ENCODE measurements at regions not wholly inside any gene's neighbourhood (a gene's known extent, or its start where the extent isn't known, plus 50 kb on each side); places are given as distances from the start of the nearest gene placed in this dataset.

DNA sequence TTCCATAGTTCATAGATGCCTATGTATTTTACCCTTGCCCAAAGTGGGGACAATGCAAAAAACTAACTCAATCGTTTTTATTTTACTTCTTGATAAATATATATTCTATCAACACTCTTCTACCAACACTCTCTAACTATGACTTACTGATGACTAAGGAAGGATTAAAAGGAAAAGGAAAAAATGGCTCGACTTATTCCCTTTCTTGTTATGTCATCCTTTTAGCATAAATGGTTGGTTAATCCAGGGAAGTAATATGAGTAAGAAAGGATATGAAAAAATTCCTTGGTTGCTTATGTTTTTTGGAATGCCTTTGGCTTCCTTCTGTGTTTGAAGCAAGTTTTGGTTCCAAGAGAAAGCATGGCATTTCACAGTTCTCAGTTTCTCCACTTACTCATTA, 1087.1 kb downstream of the C4orf33 start:
- no peak for DNase-seq (ENCODE audit: low spot score)

DNA sequence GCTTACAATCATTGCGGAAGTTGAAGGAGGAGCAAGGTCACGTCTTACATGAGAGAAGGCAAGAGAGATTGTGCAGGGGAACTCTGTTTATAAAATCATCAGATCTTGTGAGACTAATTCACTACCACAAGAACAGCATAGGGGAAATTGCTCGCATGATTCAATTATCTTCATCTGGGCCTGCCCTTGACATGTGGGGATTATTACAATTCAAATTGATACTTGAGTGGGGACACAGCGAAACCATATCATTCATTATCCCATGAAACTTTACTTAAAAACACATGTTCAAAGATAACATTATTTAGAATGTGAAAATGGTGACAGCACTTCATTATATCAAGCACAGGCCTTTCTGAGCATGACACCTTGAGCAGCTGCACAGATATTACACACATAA, 1087.8 kb downstream of the C4orf33 start:
- DNase-seq (ENCODE audit: low spot score), result no peak

DNA sequence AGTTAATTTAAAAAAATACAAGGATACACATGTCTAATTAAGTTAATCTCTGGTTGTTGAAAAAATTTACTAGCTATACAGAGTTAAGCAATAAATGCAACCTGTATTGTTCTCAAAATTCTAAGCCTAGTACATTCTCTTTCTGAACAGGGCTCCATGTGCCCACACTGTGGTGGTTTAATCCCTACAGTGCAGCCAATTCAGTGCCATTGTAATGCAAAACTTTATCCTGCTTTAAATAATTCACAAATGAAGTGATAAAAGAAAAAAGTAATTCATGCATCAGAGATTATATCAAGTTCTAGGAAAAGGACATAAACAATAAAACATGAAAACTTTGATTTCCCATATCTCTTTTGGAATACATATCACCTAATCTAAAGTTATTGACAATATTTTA, 1089.2 kb downstream of the C4orf33 start:
- no peak for DNase-seq (ENCODE audit: low spot score)

DNA sequence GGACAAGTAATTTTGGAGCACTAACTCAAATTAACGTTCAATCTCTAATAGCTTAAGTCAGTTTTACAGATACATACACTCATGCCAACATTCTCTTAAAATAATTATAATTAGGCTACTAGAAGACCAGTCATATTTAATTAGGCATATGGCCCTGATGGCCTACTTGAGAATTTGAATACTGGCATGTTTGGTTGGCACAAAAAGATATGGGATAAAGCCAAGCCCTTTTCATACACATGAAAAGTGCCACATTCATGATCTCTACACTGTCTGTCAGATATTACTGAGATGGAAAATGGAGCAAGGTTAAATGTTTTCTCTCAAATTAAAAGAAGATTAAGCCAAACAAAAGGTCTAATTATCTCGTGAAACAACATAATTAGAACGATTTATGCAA, 1091.0 kb downstream of the C4orf33 start:
- no peak for DNase-seq (ENCODE audit: low spot score)

DNA sequence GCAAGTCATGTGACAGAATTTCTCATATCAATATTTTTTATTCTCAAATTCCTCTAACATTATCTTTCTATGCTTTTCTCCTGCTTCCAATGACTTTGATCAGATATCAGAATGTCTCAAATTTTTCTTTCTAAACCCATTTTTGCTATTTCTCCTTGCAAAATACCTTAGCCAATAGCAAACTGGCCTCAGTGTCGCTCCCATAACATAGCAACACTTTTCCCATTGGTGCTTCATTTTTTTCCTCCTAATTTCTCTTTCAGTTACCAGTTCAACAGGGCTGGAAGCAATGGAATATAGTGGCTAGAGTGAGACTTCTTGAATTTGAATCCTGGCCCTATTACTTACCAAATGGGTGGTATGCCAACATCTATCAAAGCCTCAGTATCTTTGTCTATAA, 1091.6 kb downstream of the C4orf33 start:
- DNase-seq (ENCODE audit: low spot score), result no peak

DNA sequence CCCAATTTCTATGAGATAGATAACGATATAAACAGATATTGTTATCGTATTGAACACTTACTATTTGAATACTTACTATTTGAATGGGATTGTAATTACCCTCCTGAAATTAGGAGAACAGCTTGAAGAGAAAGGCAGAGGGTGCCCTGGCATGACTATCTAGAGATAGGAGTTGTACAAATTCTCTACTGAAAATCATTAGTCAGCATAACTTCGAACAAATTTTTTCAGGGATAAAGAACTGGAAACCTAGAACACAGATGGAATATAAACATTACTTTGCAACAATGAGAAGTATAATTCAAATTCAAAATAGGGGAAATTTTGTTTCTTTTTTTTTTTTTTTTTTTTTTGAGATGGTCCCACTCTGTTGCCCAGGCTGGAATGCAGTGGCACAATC, 1096.8 kb downstream of the C4orf33 start:
- DNase-seq (ENCODE audit: low spot score), result no peak

DNA sequence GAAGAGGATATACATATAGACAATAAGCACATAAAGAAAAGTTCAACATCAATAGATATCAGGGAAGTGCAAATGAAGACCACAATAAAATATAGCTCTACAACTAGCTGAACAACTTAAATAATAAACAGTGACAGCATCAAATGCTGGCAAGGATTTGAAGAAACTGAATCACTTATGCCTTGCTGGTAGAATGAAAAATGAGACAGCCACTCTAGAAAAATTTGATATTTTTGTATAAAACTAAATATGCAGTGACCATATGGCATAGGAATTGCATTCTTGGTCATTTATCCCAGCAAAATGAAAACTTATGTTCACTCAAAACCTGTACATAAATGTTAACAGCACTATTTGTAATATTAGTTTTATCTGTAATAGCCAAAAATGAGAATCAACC, 1102.0 kb downstream of the C4orf33 start:
- DNase-seq (ENCODE audit: low spot score), result no peak

DNA sequence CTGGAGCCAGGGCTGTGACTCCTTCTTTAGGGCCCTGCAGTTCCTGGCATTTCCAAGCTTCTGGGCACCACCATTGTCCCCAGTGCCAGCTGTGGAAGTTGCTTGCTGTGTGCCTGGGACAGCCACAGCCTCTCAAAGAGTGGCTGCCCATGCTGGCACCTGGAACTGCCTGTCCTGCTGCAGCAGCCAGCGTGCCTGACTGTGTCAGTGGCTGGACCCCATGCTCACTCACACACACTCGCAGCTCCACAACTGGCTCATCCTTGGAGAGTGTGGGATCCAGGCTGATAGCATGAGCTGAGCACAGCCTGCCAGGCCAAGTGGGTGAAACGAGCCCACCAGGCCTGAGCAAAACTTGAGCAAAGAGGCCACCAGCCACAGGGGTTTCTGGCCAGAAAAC, 1107.6 kb downstream of the C4orf33 start:
- DNase-seq (ENCODE audit: low spot score), result no peak

DNA sequence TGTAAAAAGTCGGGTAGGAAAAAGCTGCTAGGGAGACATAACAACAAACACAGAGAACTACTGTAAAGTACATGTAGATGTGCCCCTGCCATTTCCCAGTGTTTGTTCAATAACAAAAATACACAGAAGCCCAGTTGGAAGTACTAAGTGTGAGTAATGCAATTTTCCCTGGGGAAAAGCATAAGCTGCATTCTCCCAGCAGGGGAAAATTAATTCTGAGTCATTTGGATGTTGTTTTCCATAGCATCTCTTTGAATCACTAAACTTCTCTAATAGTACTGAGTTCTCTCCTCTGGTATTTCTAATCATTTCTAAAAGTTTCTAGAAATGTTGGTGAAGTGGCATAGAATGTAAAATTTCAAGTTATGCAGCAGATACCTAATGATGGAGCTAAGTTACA, 1114.9 kb downstream of the C4orf33 start:
- no peak for DNase-seq (ENCODE audit: low spot score)

DNA sequence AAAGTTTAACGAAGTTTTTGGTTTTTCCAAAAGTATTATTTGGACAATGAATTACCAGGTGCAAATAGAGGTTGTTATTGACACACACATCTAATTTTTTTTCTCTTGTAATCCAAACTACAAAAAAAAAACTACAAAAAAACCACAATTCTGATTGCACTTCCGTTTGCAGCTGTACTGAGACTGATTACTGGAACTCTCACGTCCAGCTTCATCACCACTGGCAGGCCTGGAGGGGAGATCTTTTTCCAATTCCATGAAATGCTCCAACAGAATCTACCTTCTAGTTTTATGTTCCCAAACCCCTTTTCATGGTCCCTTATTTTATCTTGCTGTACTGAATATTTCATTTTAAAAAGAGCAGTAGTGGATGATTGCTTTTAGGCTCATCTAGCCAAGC, 1118.3 kb downstream of the C4orf33 start:
- no peak for DNase-seq (ENCODE audit: low spot score)

DNA sequence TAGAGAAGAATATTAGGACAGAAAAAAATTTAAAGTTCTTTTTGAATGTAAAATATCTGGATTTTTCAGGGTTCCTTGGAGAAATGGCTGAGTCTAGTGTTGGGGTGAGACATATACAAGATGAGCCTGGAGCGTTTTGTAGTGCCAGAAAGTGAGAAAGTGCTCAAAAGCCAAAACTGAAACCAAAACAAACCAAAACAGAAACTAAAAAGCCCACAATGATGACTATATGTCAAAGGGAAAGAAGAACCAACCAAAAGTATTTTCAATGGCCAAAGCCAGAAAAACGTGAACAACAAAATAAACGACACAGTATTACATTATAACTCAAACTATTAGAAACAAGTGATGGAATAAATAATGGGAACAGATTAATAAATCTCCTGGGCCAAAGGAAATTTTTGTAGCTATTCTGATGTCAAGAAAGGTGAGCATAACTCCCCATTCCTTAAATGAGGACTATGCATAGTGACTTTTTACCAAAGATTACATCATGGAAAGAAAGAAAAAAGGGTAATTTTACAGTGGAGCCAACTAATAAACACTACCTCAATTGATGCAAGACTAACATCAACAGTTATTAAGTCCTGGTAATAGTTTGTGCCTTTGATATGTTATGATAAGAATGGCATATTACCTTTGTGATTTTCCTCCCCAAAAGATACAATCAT, 1137.6 kb downstream of the C4orf33 start:
- DNase-seq (ENCODE audit: low spot score), result no peak

DNA sequence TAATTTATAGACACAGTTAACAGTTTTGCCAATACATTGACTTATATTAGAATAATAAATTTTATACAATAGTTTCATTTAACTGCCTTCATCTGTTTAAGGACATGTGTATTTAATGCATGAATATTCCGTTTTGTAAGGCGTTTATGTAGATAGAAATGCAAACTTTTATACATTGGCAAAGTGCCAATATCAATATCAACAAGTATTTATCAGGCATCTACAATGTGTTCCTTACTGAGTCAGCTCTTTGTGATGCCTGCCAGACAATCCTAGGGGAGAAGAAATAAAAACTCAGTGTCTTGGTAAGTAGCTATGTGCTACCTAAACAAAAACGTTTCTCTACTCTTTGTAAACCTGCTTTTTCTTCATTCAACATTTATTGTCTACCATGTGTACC, 1142.2 kb downstream of the C4orf33 start:
- no peak for DNase-seq (ENCODE audit: low spot score)

DNA sequence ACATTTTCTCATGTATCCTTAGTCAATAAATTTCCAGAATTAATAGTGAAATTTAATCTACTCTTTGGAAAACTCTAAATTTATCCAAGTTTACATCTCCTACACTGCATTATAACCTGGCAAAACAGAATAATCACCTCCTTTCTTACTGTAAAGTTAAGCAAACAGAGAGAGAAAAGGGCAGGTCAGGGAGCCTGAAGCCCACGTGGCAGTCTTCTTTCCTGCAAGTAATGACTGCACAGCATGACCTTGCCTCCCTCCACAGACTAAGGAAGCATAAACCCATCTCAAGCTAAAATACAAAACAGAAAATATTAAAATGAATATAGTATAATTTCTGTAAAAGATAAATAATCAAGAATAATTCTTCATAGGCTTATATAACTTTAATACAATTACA, 1153.0 kb downstream of the C4orf33 start:
- DNase-seq (ENCODE audit: low spot score), result no peak

DNA sequence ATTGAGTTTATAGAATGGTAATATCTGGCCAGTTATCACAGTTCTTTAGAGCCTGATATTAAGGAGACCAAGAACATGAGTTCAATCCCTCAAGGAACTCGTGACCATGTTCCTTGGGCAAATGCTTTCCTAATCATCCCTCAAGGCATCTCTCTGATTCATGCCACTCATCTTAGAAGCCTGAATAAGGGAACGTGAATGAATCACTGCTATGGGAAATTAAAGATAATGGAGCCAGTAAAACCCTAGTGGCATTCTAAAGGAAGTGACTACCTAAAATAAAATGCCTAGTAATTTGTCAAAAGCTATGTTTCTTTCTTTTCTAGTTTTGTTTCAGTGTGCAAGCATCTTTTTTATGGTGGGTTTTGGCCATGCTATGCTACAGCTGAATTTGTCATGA, 1161.3 kb downstream of the C4orf33 start:
- DNase-seq (ENCODE audit: low spot score), result no peak

DNA sequence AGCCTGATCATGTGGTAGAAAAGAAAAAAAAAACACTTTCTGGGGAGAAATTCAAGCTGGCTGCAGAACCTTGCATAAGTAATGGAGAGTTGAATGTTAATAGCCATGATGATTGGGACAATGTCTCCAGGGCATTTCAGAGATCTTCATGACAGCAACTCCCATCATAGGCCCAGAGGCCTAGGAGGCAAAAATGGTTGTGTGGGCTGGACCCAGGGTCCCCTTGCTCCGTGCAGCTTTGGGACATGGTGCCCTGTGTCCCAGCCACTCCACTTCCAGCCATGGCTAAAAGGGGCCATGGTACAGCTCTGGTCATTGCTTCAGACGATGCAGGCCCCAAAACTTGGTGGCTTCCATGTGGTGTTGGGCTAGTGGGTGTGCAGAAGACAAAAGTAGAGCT, 1170.9 kb downstream of the C4orf33 start:
- DNase-seq (ENCODE audit: low spot score), result no peak

DNA sequence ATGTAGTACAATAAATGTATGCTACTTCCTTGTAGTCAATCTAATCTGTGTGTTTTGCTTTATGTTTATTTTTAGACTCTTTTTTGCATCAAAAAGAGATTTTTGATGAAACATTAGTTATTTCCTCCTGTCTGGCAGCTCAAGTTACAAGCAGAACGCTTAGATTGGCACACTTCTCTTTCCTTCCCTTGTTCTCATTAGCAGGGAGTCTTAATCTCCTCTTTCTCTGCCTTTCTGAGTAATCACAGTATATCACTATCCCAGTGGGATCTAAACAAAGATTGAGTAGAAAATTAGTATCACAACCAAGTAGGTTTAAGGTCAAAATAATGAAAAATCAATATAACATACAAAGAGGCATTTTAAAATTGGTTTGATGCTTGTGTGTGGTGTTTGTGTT, 1192.6 kb downstream of the C4orf33 start:
- no peak for DNase-seq (ENCODE audit: low spot score)

DNA sequence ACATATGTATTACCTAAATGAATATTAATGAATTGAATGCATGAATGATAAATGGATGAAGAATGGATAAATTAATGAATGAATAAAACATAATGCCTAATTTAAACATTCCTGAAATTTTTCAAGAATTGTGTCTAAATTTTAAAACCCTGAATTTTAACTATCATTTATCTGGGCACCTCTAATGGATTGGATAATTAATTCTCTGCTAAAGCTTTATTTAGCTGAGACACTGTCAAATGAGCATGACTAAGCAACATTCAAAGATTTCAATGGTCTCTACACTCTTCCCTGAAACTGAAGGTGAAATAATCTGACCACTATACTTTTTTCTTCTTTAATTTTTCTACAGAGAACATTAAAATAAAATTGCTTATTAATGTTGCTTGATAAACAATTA, 1197.7 kb downstream of the C4orf33 start:
- DNase-seq (ENCODE audit: low spot score), result no peak

DNA sequence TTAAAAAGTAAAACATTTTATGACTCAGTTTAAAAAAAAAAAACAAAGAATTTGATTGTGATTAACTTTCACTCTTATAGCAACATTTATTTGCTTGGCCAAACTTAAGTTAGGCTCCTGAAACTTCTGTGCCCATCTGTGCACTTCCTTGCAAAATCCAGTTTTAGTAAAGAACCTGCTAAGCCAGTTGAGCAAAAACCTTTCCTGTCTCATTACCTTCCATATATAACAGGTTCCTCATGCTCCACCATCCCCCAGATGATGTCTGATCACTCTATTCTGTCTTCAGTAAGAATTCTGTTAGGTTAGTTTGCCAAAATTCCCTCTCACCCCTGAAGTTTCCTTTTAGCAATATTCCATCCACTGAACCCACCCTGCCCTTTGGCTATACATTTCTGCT, 1200.5 kb downstream of the C4orf33 start:
- no peak for DNase-seq (ENCODE audit: low spot score)

DNA sequence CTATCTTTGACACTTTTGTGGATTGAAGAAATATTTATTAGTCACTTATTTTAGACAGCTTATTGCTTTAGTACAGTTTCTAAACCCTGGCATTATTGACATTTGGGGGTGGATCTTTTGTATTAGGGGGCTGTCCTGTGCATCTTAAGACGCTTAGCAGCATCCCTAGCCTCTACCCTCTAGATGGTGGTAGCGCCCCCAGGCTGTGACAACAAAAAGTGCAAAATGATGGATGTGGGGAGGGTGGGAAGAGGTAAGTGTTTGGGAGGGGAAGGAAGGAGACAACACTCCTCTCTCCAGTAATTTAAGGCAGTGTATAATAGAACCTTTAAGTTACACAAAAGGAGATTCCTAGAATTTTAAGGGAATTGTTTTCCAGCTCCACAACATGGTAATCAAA, 1210.6 kb downstream of the C4orf33 start:
- DNase-seq (ENCODE audit: low spot score), result no peak

DNA sequence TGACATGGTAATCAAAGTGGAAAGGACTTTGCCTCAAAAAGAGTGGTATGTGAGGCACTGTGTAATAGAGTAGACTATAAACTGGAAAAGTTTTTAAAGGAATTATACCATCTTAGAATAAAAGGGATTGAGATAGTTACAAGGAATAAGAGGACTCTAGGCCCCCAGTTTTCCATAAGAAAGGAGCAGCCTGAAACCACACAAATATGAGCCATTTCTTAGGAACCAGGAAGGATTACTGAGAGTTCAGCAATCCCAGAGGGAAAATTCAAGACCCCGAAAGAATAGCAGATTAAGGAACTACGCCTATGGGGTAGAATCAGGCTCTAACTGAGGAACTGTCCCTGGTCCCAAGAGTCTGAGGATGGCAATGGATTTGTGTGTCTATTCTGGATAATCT, 1213.3 kb downstream of the C4orf33 start:
- no peak for DNase-seq (ENCODE audit: low spot score)

DNA sequence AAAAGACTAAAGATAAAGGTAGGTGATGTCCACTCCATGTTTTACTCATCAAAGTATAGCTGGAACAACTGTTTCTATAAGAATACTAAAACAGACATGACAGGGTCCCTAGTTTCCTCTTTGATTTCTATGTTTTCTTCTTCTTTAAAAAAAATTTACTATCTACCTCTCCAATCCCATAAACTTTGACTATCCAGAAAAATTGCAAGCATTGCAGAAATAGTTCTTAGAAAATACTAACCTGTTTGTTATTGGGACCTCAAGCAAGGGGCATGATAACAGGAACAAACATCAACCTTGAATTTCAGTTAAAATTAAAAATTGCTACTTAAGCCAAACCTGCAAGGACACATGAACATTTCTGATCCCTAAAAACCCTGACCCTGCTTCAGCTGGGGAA, 1226.5 kb downstream of the C4orf33 start:
- no peak for DNase-seq (ENCODE audit: low spot score)

DNA sequence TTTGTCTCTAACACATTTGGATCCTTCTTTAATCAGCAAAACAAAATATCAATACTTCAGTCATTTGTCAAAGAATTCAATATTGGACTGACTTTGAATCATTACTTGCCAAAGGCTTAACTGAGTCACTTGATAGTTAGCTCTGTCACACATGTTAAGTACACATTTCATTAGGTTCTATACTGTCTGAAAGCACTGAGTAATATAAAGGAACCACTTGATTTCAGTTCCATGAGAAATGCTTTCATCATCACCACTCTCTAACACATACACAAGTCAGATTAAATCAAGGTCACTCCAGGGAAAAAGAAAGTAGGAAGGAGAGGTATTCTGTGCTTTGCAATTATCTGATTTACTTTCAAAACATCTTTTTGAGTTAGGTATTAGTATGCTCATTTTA, 1233.1 kb downstream of the C4orf33 start:
- DNase-seq (ENCODE audit: low spot score), result no peak

DNA sequence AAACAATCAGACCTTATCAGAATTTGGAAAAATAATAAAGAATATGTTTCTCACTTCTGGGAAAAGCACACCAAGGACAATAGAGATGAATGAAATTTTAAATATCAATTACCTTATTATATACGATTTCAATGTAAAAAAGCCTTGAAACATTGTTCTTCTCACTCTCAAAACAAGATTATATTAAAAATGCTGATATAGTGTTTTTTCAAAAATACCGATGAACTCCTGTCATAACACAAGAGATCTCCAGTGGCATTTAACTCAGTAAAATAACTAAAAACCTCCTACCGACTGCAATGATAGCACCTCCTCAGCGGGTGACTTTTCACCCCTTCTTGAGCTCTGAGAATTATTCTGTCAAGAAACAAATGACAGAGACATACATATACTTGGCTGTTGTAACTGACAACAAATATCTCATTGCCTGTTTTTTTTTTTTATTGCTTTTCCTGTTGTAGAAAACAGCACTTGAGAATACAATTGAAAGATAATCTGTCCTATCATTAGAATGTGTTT, 1237.3 kb downstream of the C4orf33 start:
- DNase-seq (ENCODE audit: low spot score), result no peak

DNA sequence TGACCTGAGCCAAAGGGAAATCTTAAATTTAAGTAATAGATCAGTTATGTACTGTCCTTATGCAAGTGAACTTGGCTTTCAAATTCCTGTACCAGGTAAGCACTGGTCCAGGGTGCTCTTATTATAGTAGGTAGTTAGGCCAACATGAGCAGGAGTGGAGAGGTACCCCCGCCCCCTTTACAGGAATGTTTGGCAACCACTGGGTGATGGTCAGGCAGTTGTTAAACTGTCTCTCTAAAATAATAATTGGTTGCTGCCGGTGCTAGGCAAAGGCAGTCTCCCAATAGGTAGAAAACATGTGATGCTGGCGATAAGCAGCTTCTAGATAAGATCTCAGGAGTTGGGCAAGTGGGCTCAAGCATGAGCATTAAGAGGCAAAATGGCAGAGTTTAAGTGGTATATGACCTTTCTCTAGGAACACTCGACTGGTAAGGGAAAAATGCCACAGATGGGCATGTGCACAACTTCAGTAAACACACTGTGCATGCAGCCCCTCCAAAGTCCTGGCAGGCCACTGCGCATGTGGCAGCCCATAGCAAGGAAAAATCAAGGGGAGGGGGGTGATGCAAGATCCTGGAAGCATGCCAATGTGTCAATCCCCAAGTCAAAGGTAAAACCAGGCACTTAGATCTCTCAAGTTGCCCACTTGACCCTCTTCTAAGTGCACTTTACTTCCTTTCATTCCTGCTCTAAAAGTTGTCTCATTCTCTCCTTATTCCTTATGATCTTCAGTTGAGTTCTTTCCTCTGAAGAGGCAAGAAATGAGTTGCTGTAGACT, 1239.7 kb downstream of the C4orf33 start:
- no peak for DNase-seq (ENCODE audit: low spot score)
